ENCODE measurements at regions not wholly inside any gene's neighbourhood (a gene's known extent, or its start where the extent isn't known, plus 50 kb on each side); places are given as distances from the start of the nearest gene placed in this dataset.

- TF ChIP-seq CTCF (IDR thresholded peaks at IDR 0.05; ENCODE audit: extremely low read depth in 1 of 2, insufficient read depth in 1 of 2, low read depth in 1 of 2, low read length in 2 of 2) (no peak), POLR2A (IDR thresholded peaks at IDR 0.05; ENCODE audit: low read depth, low read length) (no peak), POLR2AphosphoS5 (IDR thresholded peaks at IDR 0.05; ENCODE audit: insufficient read depth, low read depth, low read length) (no peak), GATA2 (IDR thresholded peaks at IDR 0.05; ENCODE audit: insufficient read depth, insufficient read length, low read depth, low read length) (no peak), JUN (IDR thresholded peaks at IDR 0.05; ENCODE audit: borderline replicate concordance, insufficient read depth, insufficient read length, low read depth) (no peak), FOS (IDR thresholded peaks at IDR 0.05; ENCODE audit: borderline replicate concordance, insufficient read depth, low read length) (no peak), MYC (IDR thresholded peaks at IDR 0.05; ENCODE audit: low read depth, low read length) (no peak), EZH2 (IDR thresholded peaks at IDR 0.05; ENCODE audit: borderline replicate concordance, low read depth, low read length, severe bottlenecking) (no peak), MAX (IDR thresholded peaks at IDR 0.05; ENCODE audit: insufficient read depth, insufficient read length) (no peak)
These were observed 99.5 kb downstream of the CEBPB start for GRCh38 chr20:50290112-50290511.

All from endothelial cell of umbilical vein (primary cell).